NCI-H748 treated with DMSO at 0.1 percent for 48 hours (cell line): ENCODE measurements at regions not wholly inside any gene's neighbourhood (a gene's known extent, or its start where the extent isn't known, plus 50 kb on each side); places are given as distances from the start of the nearest gene placed in this dataset.
A peak's percentile ranks its signal among the peaks of the same experiment; 100 is the strongest.

ENCODE experiments used
- DNase-seq: peaks from one replicate; lab custom pipeline; 2025; lab: John Stamatoyannopoulos, UW

GRCh38 chr1:58890609-58891008 is 106.8 kb upstream of the JUN start:
- no peak for DNase-seq

GRCh38 chr1:58891347-58891746 is 107.5 kb upstream of the JUN start:
- no peak for DNase-seq

- DNase-seq, result peak; percentile 49
These were observed 109.5 kb upstream of the JUN start for GRCh38 chr1:58893257-58893869.

- DNase-seq, result no peak
These were observed 111.2 kb upstream of the JUN start for GRCh38 chr1:58895082-58895481.

GRCh38 chr1:58895559-58896145 is 111.8 kb upstream of the JUN start:
- no peak for DNase-seq

- DNase-seq, result no peak
These were observed 112.7 kb upstream of the JUN start for GRCh38 chr1:58896246-58897183.

- no peak for DNase-seq
These were observed 115.1 kb upstream of the JUN start for GRCh38 chr1:58898739-58899586.

GRCh38 chr1:58899587-58900271 is 115.9 kb upstream of the JUN start:
- DNase-seq, result no peak

GRCh38 chr1:58900396-58900795 is 116.5 kb upstream of the JUN start:
- DNase-seq, result no peak

- DNase-seq, result no peak
These were observed 117.2 kb upstream of the JUN start for GRCh38 chr1:58901008-58901407.

GRCh38 chr1:58902830-58903513 is 119.1 kb upstream of the JUN start:
- DNase-seq, result no peak

- DNase-seq, result peak; percentile 33
These were observed 119.9 kb upstream of the JUN start for GRCh38 chr1:58903514-58904298.

GRCh38 chr1:58904299-58905125 is 120.7 kb upstream of the JUN start:
- no peak for DNase-seq

- no peak for DNase-seq
These were observed 121.3 kb upstream of the JUN start for GRCh38 chr1:58905126-58905490.

GRCh38 chr1:58905628-58906221 is 121.9 kb upstream of the JUN start:
- no peak for DNase-seq

- no peak for DNase-seq
These were observed 123.6 kb upstream of the JUN start for GRCh38 chr1:58907398-58907797.

GRCh38 chr1:58908561-58909560 is 125.0 kb upstream of the JUN start:
- DNase-seq, result no peak
